ENCODE measurements at regions not wholly inside any gene's neighbourhood (a gene's known extent, or its start where the extent isn't known, plus 50 kb on each side); places are given as distances from the start of the nearest gene placed in this dataset.
"Not testable (repeated sequence)": the region's sequence is repeated elsewhere in the genome, so short reads cannot be mapped to it uniquely, and the experiment has no call there.

GRCh38 chr5:120141076-120141475 is 323.0 kb upstream of the PRR16 start:
- in situ Hi-C loops (cut with MboI; ENCODE audit: low pct_unique_long_range_greater_than_20kb, low sequenced_read_pairs, unreplicated experiment): no loop called here
- TF ChIP-seq CTCF (IDR thresholded peaks at IDR 0.05; ENCODE audit: extremely low read depth, insufficient read depth, missing control alignments): no peak

GRCh38 chr5:120146787-120147186 is 317.3 kb upstream of the PRR16 start:
- in situ Hi-C loops (cut with MboI; ENCODE audit: low pct_unique_long_range_greater_than_20kb, low sequenced_read_pairs, unreplicated experiment): no loop called here
- no peak for TF ChIP-seq CTCF (IDR thresholded peaks at IDR 0.05; ENCODE audit: extremely low read depth, insufficient read depth, missing control alignments)
- no peak for DNase-seq (ENCODE audit: low spot score)

More at GRCh38 chr5:120141076-120141475, 323.0 kb upstream of the PRR16 start:
- DNase-seq (ENCODE audit: low spot score): no peak

- in situ Hi-C loops (cut with MboI; ENCODE audit: low pct_unique_long_range_greater_than_20kb, low sequenced_read_pairs, unreplicated experiment); DNase-seq (ENCODE audit: low spot score): not testable (repeated sequence)
Observed at GRCh38 chr5:120147911-120148310, 316.2 kb upstream of the PRR16 start.

- TF ChIP-seq CTCF (IDR thresholded peaks at IDR 0.05; ENCODE audit: extremely low read depth, insufficient read depth, missing control alignments): no peak
- in situ Hi-C loops (cut with MboI; ENCODE audit: low pct_unique_long_range_greater_than_20kb, low sequenced_read_pairs, unreplicated experiment): no loop called here
- DNase-seq (ENCODE audit: low spot score): no peak
Observed at GRCh38 chr5:120150770-120151169, 313.3 kb upstream of the PRR16 start.

- DNase-seq (ENCODE audit: low spot score): no peak
- in situ Hi-C loops (cut with MboI; ENCODE audit: low pct_unique_long_range_greater_than_20kb, low sequenced_read_pairs, unreplicated experiment): no loop called here
- no peak for TF ChIP-seq CTCF (IDR thresholded peaks at IDR 0.05; ENCODE audit: extremely low read depth, insufficient read depth, missing control alignments)
Observed at GRCh38 chr5:120151181-120151580, 312.9 kb upstream of the PRR16 start.

- TF ChIP-seq CTCF (IDR thresholded peaks at IDR 0.05; ENCODE audit: extremely low read depth, insufficient read depth, missing control alignments): no peak
- no peak for DNase-seq (ENCODE audit: low spot score)
Observed at GRCh38 chr5:120151825-120152224, 312.3 kb upstream of the PRR16 start.

GRCh38 chr5:120152472-120152871 is 311.6 kb upstream of the PRR16 start:
- in situ Hi-C loops (cut with MboI; ENCODE audit: low pct_unique_long_range_greater_than_20kb, low sequenced_read_pairs, unreplicated experiment): no loop called here
- DNase-seq (ENCODE audit: low spot score): no peak
- no peak for TF ChIP-seq CTCF (IDR thresholded peaks at IDR 0.05; ENCODE audit: extremely low read depth, insufficient read depth, missing control alignments)

More at GRCh38 chr5:120151825-120152224, 312.3 kb upstream of the PRR16 start:
- in situ Hi-C loops (cut with MboI; ENCODE audit: low pct_unique_long_range_greater_than_20kb, low sequenced_read_pairs, unreplicated experiment): no loop called here
